ENCODE measurements at regions not wholly inside any gene's neighbourhood (a gene's known extent, or its start where the extent isn't known, plus 50 kb on each side); places are given as distances from the start of the nearest gene placed in this dataset.

DNA sequence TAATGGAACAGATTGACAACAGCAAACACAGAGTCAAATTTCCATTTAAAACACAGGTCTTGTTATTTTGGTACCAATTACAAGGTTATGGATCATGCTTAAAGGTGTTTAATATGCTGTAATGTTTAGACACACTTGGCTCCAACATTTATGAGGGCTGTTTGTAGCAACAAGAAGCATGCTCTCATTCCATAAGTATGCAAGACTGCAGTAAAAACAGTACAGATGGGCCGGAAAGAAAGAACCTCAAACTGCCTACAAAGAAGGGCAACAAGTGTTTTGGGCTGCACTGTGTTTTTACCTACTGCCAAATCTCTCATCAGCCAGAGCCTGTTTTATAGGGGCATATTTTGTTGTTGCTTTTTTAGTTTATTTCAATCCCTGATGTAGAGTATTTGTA, 100.5 kb upstream of the HS3ST3A1 start:
- no peak overlapping the region for H2AFZ ChIP-seq (ENCODE audit: low read depth, low read length)
- no peaks in the 10 kb centered on the region for H3K79me2 ChIP-seq (replicated peaks; ENCODE audit: insufficient read depth, low read length)
- no peak overlapping the region for H3K27ac ChIP-seq (ENCODE audit: low read length)
- H3K9me3 ChIP-seq (ENCODE audit: low read length) = no peaks in the 10 kb centered on the region
- no peak overlapping the region for H3K4me3 ChIP-seq (ENCODE audit: low read length)
- H3K4me2 ChIP-seq (ENCODE audit: low read length) = no peak overlapping the region
- no peaks in the 10 kb centered on the region for H3K36me3 ChIP-seq (ENCODE audit: insufficient read depth, low read length)
- no peaks in the 10 kb centered on the region for H3K27me3 ChIP-seq (ENCODE audit: insufficient read depth, low read depth, low read length)
- TF ChIP-seq SMC3 (conservative IDR thresholded peaks at IDR 0.05; ENCODE audit: poor library complexity) (no peak), EZH2 (IDR thresholded peaks at IDR 0.05; ENCODE audit: borderline replicate concordance, insufficient read depth, low read length, poor library complexity, severe bottlenecking) (no peak), RAD21 (conservative IDR thresholded peaks at IDR 0.05) (no peak), POLR2AphosphoS5 (IDR thresholded peaks at IDR 0.05) (no peak), TAF1 (IDR thresholded peaks at IDR 0.05; ENCODE audit: low read depth) (no peak), EP300 (conservative IDR thresholded peaks at IDR 0.05; ENCODE audit: poor library complexity, severe bottlenecking) (no peak), MXI1 (conservative IDR thresholded peaks at IDR 0.05; ENCODE audit: poor library complexity, severe bottlenecking) (no peak), REST (IDR thresholded peaks at IDR 0.05; ENCODE audit: borderline replicate concordance) (no peak)
- TF ChIP-seq, protein P1, sequence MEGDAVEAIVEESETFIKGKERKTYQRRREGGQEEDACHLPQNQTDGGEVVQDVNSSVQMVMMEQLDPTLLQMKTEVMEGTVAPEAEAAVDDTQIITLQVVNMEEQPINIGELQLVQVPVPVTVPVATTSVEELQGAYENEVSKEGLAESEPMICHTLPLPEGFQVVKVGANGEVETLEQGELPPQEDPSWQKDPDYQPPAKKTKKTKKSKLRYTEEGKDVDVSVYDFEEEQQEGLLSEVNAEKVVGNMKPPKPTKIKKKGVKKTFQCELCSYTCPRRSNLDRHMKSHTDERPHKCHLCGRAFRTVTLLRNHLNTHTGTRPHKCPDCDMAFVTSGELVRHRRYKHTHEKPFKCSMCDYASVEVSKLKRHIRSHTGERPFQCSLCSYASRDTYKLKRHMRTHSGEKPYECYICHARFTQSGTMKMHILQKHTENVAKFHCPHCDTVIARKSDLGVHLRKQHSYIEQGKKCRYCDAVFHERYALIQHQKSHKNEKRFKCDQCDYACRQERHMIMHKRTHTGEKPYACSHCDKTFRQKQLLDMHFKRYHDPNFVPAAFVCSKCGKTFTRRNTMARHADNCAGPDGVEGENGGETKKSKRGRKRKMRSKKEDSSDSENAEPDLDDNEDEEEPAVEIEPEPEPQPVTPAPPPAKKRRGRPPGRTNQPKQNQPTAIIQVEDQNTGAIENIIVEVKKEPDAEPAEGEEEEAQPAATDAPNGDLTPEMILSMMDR (IDR thresholded peaks at IDR 0.05; ENCODE audit: poor library complexity, severe bottlenecking) = no peak
- no peaks in the 10 kb centered on the region for H3F3A ChIP-seq (ENCODE audit: insufficient read depth, low read length, poor library complexity, severe bottlenecking)
- H3K9me2 ChIP-seq (ENCODE audit: insufficient read depth, low read length) = no peaks in the 10 kb centered on the region
- H3K9ac ChIP-seq (ENCODE audit: low read length) = no peak overlapping the region
- H4K20me1 ChIP-seq (ENCODE audit: insufficient read depth) = no peaks in the 10 kb centered on the region

GRCh38 chr17:13704333-13704732, 102.6 kb upstream of the HS3ST3A1 start:
- Histone ChIP-seq H3K9me2 (ENCODE audit: insufficient read depth, low read length) (no peaks in the 10 kb centered on the region), H3K9me3 (ENCODE audit: low read length) (no peaks in the 10 kb centered on the region), H3K27ac (ENCODE audit: low read length) (no peak overlapping the region), H3K4me2 (ENCODE audit: low read length) (no peak overlapping the region), H3K27me3 (ENCODE audit: insufficient read depth, low read depth, low read length) (no peaks in the 10 kb centered on the region), H3K4me3 (ENCODE audit: low read length) (no peak overlapping the region), H3K36me3 (ENCODE audit: insufficient read depth, low read length) (no peaks in the 10 kb centered on the region), H3K79me2 (replicated peaks; ENCODE audit: insufficient read depth, low read length) (no peaks in the 10 kb centered on the region), H3F3A (ENCODE audit: insufficient read depth, low read length, poor library complexity, severe bottlenecking) (no peaks in the 10 kb centered on the region), H3K9ac (ENCODE audit: low read length) (no peak overlapping the region), H4K20me1 (ENCODE audit: insufficient read depth) (no peaks in the 10 kb centered on the region), H2AFZ (ENCODE audit: low read depth, low read length) (no peak overlapping the region)
- TF ChIP-seq MXI1 (conservative IDR thresholded peaks at IDR 0.05; ENCODE audit: poor library complexity, severe bottlenecking) (no peak), REST (IDR thresholded peaks at IDR 0.05; ENCODE audit: borderline replicate concordance) (no peak), EZH2 (IDR thresholded peaks at IDR 0.05; ENCODE audit: borderline replicate concordance, insufficient read depth, low read length, poor library complexity, severe bottlenecking) (no peak), TAF1 (IDR thresholded peaks at IDR 0.05; ENCODE audit: low read depth) (no peak), EP300 (conservative IDR thresholded peaks at IDR 0.05; ENCODE audit: poor library complexity, severe bottlenecking) (no peak), POLR2AphosphoS5 (IDR thresholded peaks at IDR 0.05) (no peak)
